BLaER1 (cell line): ENCODE measurements at regions not wholly inside any gene's neighbourhood (a gene's known extent, or its start where the extent isn't known, plus 50 kb on each side); places are given as distances from the start of the nearest gene placed in this dataset.
A peak's percentile ranks its signal among the peaks of the same experiment; 100 is the strongest.
"Not testable (repeated sequence)": the region's sequence is repeated elsewhere in the genome, so short reads cannot be mapped to it uniquely, and the experiment has no call there.

Experiments used
- H3K27ac ChIP-seq: shearing (Covaris generic); formaldehyde crosslinking; 2 replicates; pipeline ENCODE4 v1.8.1; 2022
- H3K27me3 ChIP-seq: shearing (Covaris generic); formaldehyde crosslinking; 2 replicates; pipeline ENCODE4 v1.8.1; 2022
- H3K36me3 ChIP-seq: shearing (Covaris generic); formaldehyde crosslinking; 2 replicates; pipeline ENCODE4 v1.8.1; 2022
- H3K4me1 ChIP-seq: shearing (Covaris generic); formaldehyde crosslinking; 2 replicates; pipeline ENCODE4 v1.8.1; 2022
- H3K4me2 ChIP-seq: shearing (Covaris generic); formaldehyde crosslinking; 2 replicates; pipeline ENCODE4 v1.8.1; 2022
- H3K4me3 ChIP-seq: shearing (Covaris generic); formaldehyde crosslinking; 2 replicates; pipeline ENCODE4 v1.8.1; 2022
- H3K9ac ChIP-seq: shearing (Covaris generic); formaldehyde crosslinking; 2 replicates; pipeline ENCODE4 v1.8.1; 2022
- H3K9me3 ChIP-seq: shearing (Covaris generic); formaldehyde crosslinking; 2 replicates; pipeline ENCODE4 v1.8.1; 2022
- H4K20me1 ChIP-seq: shearing (Covaris generic); formaldehyde crosslinking; 2 replicates; pipeline ENCODE4 v1.8.1; 2022

DNA sequence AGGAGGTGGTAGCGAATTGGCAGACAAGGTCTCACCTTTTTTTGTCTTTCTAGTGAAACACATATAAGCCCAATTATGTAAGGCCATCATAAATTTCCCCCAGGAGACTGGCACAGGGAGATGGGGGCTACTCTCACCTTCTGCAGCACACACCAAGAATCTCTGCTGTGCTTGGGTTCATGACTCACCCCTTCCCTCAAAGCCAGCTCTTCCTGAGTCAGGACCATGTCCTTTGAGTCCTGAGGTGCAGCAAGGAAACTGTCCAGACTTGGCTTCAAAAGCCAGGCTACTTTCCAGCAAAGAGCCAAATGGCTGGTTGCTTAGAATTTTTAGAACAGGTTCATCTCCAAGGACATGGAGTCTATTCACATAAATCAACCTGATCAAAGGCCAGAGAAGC lies 368.7 kb downstream of the BCL2L11 start:
- not testable (repeated sequence) for H3K36me3 ChIP-seq, H3K9ac ChIP-seq, H3K27me3 ChIP-seq, H3K4me1 ChIP-seq, H3K9me3 ChIP-seq, H3K4me2 ChIP-seq, H3K4me3 ChIP-seq, H3K27ac ChIP-seq, H4K20me1 ChIP-seq

DNA sequence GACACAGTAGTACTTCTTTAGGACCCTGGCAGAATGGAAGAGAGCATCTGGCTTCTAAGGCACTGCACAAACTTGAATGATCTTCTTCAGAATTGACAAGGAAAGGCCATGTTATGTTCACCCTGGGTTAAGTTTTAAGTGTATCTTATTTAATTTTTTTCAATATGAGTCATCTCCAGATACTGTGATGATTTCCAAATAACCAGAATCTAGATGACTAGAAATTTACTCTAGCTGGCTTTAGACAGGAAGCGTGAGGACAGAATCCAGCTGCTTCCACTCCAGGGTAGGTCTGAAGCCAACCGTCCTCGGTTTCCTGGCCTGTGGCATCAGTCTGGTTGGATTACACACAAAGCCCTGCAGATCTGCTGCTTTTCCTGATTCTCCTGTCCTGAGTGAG lies 370.5 kb downstream of the BCL2L11 start:
- H3K9ac ChIP-seq, H3K9me3 ChIP-seq, H3K27ac ChIP-seq, H4K20me1 ChIP-seq, H3K27me3 ChIP-seq, H3K4me1 ChIP-seq, H3K4me2 ChIP-seq, H3K4me3 ChIP-seq, H3K36me3 ChIP-seq: not testable (repeated sequence)

DNA sequence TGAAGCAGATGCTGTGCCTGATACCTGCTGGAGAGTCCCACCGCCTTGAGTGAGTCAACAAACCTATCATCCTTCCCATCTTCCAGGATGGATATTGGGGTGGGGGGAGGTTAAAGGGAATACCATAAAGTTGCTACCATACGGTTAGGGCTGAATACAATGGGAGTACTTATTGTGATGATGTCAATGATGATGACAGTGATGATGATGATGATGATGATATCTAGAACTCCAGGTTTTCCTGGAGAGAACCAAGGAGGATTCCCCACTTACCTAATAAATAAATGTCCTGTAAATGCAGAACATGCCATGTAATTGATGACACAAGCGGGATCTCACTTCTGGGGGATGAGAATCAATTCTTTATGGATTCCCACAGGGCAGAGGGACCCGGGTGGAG lies 370.9 kb downstream of the BCL2L11 start:
- not testable (repeated sequence) for H3K4me3 ChIP-seq, H3K27ac ChIP-seq, H3K4me2 ChIP-seq, H3K9ac ChIP-seq, H3K9me3 ChIP-seq, H3K36me3 ChIP-seq, H4K20me1 ChIP-seq, H3K27me3 ChIP-seq, H3K4me1 ChIP-seq

DNA sequence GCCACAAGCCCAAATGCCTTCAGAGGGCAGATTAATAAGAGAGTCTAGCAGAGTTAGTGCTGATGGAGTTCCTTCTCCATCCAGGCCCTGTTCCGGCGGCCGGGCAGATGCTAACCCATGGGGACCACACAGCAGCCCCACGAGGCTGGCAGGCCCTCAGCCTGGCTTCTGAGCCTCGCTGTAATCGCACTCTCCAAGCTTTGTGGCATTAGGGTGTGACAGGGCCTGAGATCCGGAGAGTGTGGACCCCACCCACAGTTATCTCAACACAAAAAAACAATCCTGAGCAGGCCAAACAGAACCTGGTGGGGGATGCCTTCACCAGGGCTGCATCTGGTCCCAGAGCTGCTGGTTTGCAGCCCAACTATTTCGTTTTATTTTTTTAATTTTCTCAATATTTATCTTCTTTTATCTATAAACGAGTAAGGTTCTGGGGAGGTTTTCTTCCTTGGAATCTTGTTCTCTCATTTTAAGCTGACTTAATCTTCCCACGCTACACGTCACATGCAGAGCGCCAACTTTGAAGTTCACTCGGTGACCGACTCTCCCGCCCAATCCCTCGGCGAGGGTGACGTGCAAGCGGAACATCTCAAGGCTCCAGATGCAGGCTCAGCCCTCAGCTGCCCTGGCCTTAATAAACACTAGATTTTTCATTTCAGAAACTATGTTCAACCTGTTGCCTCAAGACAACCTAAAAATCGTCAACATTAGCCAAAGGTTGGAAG lies 372.4 kb downstream of the BCL2L11 start:
- not testable (repeated sequence) for H3K27ac ChIP-seq, H3K27me3 ChIP-seq, H4K20me1 ChIP-seq, H3K4me3 ChIP-seq, H3K9me3 ChIP-seq, H3K36me3 ChIP-seq, H3K9ac ChIP-seq, H3K4me1 ChIP-seq
- peak overlapping the region; percentile 44 for H3K4me2 ChIP-seq

DNA sequence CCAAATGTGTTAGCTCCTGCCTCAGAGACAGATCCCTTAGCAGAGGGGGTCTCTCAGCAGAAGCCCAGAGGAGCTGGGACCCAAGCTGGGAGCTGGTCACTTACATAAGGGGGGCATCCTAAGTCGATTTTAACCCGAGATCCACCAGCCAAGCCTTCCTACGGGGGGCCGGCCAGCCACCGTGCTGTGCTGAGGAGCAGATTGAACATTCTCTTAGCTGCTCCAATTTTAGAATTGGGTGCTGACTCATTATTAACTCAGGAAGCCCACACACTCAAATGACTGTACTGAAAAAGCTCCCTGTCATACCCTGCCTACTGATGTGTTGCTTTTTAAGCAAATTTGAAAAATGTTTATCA lies 373.0 kb downstream of the BCL2L11 start:
- H3K9me3 ChIP-seq, H3K27me3 ChIP-seq, H3K27ac ChIP-seq, H4K20me1 ChIP-seq, H3K9ac ChIP-seq, H3K36me3 ChIP-seq, H3K4me3 ChIP-seq, H3K4me1 ChIP-seq: not testable (repeated sequence)
- peak overlapping the region; percentile 44 for H3K4me2 ChIP-seq

DNA sequence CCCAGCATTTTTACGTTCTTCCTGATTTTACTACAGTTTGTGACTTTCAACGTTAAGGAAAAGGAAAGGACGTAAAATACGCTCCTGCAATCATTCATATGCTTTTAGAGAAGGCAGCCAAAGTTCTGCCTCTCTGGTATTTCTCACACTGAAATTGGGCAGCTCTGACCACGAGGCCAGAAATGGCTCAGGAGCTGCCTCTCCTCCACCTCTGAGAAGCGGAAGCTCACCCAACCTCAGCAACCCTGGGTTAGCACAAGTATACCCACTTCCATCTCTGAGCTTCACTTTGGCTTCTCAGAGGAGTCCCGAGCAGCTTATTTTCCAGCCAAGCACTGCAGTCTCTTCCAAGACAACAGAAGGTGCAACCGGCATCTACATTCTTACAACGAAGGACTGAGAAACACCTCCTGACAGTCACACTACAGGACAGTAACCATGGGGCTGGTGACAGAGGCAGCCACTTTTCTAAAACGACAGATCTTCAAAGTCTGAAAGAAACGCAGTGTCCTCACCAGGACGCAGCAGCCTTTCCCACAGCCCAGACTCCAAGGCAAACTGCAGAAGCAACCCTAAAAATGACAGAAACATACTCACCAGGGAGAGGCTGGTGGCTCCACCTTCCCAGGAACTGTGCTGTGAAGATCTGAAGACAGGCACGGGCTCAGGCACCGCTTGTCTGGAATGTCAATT lies 373.7 kb downstream of the BCL2L11 start:
- not testable (repeated sequence) for H3K27ac ChIP-seq, H4K20me1 ChIP-seq, H3K9ac ChIP-seq, H3K4me2 ChIP-seq, H3K4me1 ChIP-seq, H3K36me3 ChIP-seq, H3K27me3 ChIP-seq, H3K9me3 ChIP-seq, H3K4me3 ChIP-seq

DNA sequence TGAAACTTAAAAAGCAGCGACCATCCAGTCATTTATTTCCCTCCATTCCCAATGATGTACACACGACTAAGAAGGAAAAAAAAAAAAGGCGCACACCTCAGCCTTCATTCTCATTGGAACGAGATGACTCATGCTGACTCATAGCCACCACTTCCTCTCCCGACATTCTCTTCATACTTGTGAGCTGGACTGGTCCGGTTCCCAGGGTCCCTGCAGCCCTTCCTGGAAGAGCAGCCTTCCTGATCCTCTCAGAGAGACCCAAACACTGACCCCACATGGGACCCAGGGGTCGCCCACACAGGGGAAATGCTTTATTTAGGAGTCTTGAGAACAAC lies 374.2 kb downstream of the BCL2L11 start:
- H3K9me3 ChIP-seq, H3K9ac ChIP-seq, H4K20me1 ChIP-seq, H3K27me3 ChIP-seq, H3K27ac ChIP-seq, H3K4me1 ChIP-seq, H3K4me3 ChIP-seq, H3K4me2 ChIP-seq, H3K36me3 ChIP-seq: not testable (repeated sequence)

DNA sequence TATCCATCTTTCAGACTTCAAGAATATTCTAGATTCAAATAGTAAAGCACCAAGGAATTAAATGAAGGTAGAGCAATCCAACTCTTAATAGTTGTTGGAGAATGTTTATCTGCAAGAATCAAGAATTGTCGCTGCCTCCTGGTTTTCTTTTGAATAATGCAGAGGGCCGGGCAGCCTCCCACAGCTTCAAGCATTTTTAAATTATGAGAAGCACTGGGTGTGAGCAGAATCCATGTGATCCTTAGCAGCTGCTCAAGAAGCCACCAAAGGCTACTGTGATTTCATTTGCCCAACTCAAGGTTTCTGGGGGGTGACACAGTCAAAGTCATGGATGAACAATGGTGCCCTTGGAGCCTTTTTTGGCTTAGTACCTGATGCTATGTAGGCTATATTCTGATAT lies 374.9 kb downstream of the BCL2L11 start:
- not testable (repeated sequence) for H3K36me3 ChIP-seq, H3K27me3 ChIP-seq, H4K20me1 ChIP-seq, H3K4me3 ChIP-seq, H3K4me2 ChIP-seq, H3K9ac ChIP-seq, H3K27ac ChIP-seq, H3K9me3 ChIP-seq, H3K4me1 ChIP-seq

DNA sequence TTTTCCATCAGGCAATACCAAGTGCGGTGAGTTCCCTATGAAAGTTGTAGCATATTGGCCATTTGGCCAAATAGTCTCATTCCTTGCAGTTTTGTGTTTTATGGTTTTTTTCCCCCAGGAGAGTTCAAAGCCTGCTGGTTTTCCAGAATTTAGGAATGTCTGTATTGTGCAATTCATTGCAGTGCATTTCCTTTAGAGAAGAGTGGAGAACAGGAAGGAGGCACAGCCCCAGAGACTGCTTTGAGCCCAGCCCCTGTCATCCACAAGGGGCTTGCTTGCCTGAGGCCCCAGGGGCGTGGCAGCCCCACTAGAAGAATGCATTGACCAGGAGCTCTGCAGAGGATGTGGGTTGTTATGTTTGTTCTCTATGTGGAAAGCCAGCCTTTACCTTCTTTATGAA lies 375.5 kb downstream of the BCL2L11 start:
- H3K36me3 ChIP-seq, H3K27me3 ChIP-seq, H3K9me3 ChIP-seq, H3K4me3 ChIP-seq, H3K9ac ChIP-seq, H3K4me2 ChIP-seq, H3K27ac ChIP-seq, H4K20me1 ChIP-seq, H3K4me1 ChIP-seq: not testable (repeated sequence)

DNA sequence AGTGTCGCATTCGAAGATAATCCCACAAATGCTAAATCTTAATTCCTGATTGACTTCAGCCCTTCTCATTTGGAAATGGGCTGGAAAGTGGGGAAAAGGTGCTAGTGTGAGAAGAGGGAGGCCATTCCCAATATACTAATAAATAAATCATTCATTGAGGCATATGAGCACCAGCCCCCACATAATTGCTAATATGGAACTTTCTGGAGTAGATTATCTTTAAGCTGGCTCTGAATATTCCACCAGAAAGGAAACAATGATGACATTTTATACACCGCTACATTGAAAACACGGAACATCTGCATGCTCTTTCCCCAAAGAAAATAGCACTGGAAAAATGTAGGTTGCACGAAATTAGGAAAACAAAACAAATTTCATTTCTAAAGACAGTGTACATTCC lies 376.1 kb downstream of the BCL2L11 start:
- H3K4me1 ChIP-seq, H3K27ac ChIP-seq, H3K27me3 ChIP-seq, H4K20me1 ChIP-seq, H3K4me3 ChIP-seq, H3K9ac ChIP-seq, H3K4me2 ChIP-seq, H3K9me3 ChIP-seq, H3K36me3 ChIP-seq: not testable (repeated sequence)

DNA sequence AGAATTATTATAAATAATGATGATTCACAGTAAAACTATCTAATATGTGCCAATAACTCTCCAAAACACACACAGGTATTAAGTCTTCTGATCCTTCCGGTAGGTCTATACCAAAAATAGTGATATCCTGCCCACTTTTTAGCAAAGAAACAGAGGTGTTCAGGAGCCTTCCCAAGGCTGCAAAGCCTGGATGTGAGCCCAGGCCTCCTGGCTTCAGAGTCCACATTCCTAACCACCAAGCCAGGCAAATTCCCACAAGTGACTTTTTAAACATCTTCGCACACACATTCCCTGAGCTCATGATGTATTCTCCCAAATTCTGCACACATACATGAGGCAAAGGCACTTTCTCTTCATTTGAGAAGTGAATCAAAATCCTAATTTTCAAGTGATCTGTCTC lies 376.6 kb downstream of the BCL2L11 start:
- not testable (repeated sequence) for H3K27me3 ChIP-seq, H3K27ac ChIP-seq, H3K4me1 ChIP-seq, H3K9me3 ChIP-seq, H3K36me3 ChIP-seq, H3K4me2 ChIP-seq, H3K4me3 ChIP-seq, H3K9ac ChIP-seq, H4K20me1 ChIP-seq

DNA sequence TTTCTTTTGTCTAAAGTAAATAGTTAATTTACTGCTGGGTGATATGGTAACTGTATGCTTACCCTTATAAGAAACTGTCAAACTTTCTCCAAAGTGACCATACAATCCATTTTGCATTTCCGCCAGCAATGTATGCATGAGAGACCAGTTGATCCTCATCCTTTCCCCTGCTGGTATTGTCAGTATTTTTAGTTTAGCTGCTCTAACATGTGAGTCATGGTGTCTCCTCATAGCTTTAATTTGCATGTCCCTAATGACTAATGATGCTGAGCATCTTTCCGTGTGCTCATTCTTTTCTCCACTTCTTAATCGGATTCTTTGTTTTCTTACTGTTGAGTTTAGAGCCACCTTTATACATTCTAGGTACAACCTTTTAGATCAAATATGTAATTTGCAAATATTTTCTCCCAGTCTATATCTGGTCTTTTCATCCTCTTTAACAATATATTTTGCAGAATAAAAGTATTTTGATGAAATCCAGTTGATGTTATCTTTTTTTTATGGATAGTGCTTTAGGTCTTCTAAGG lies 379.9 kb downstream of the BCL2L11 start:
- H3K9me3 ChIP-seq, H3K27me3 ChIP-seq, H3K4me2 ChIP-seq, H3K36me3 ChIP-seq, H3K27ac ChIP-seq, H4K20me1 ChIP-seq, H3K4me1 ChIP-seq, H3K4me3 ChIP-seq, H3K9ac ChIP-seq: not testable (repeated sequence)

DNA sequence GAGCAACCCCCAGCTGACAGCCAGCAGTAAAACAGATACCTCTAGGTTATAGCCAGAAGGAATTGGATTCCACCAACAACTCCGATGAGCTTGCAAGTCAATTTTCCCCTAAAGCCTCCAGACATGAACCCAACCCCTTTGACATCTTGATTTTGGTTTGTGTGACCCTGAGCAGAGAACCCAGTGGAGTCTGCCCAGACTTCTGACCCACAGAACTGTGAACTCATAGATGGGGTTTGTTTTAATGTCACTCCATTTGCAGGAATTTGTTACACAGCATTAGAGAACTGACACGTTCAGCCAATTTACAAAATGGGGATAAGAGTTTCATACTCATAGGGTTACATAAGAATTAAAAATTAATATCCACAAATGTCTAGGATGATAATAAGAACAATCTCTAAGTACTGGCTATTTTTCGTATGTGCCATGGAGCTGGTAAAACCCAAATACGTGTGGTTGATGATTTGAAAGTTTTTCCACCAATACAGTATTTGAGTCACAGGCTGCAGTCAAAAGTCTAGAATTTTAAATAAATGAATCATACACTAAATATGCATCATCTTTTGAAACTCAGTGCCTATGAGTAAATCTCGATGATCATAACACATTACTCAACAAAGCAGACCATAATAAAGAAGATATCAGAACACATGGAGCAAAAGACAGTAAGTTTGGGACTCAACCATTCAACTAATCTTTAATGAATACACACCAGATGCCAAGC lies 380.0 kb downstream of the ANAPC1 start:
- H3K36me3 ChIP-seq, H3K27me3 ChIP-seq, H3K4me1 ChIP-seq, H4K20me1 ChIP-seq, H3K9ac ChIP-seq, H3K27ac ChIP-seq, H3K4me3 ChIP-seq, H3K9me3 ChIP-seq, H3K4me2 ChIP-seq: not testable (repeated sequence)

DNA sequence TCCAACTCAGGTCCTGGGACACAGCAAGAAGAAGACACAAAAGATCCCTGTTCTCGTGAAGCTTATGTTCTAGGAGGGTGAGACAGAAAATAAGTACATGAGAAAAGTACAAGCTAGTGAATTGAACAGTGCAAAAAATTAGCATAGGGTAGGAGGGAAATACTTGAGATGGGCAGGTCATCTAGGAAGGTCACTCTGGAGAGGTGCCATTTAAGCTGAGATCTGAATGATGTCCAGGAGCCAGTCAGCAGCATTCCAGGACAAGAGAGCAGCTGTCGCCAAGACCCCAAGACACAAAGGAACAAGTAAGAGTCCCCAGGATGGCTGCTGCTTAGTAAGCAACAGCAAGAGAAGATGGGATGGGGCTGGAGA lies 379.4 kb downstream of the ANAPC1 start:
- not testable (repeated sequence) for H4K20me1 ChIP-seq, H3K4me3 ChIP-seq, H3K27ac ChIP-seq, H3K4me1 ChIP-seq, H3K36me3 ChIP-seq, H3K9me3 ChIP-seq, H3K27me3 ChIP-seq, H3K9ac ChIP-seq, H3K4me2 ChIP-seq

DNA sequence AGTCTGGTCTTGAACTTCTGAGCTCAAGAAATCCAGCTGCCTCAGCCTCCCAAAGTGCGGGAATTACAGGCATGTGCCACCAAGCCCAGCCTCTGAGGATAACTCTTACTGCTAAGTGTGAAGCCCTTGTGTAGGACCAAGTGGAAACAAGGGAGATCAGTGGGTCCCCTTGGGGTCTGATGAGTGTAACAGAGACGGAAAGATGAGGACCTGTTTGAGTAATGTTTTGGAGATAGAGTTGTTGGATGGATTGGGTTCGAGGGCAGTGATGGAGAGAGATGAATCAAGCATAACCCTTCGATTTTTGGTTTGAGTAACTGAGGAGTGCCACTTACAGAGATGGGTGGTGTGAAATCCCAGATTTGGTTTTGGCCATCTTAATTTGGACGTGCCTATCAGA lies 378.7 kb downstream of the ANAPC1 start:
- not testable (repeated sequence) for H3K36me3 ChIP-seq, H3K4me2 ChIP-seq, H4K20me1 ChIP-seq, H3K27me3 ChIP-seq, H3K4me1 ChIP-seq, H3K9ac ChIP-seq, H3K27ac ChIP-seq, H3K9me3 ChIP-seq, H3K4me3 ChIP-seq
